A673 (cell line): ENCODE measurements at regions not wholly inside any gene's neighbourhood (a gene's known extent, or its start where the extent isn't known, plus 50 kb on each side); places are given as distances from the start of the nearest gene placed in this dataset.

Experiments used
- BruUV-seq: library from RNA; stranded (reverse); fragments of 400-500 nt; replicated peaks from 2 replicates; lab custom pipeline; 2021; lab: Mats Ljungman, UMichigan
- CTCF ChIA-PET: fragments of 300-600 bp; sonication (Branson Sonifier 250); formaldehyde crosslinking; loops from one replicate; lab custom pipeline; 2022; ENCODE audit warnings: antibody characterized with exemption; lab: Charles Lee
- POLR2A ChIA-PET: fragments of 300-600 bp; sonication (Branson Sonifier 250); formaldehyde crosslinking; loops from one replicate; lab custom pipeline; 2022; ENCODE audit warnings: antibody characterized with exemption; ENCODE audit not compliant: low non-redundant PET; lab: Charles Lee
- DNase-seq: peaks from one replicate; pipeline ENCODE4 v3.0.0-alpha.2; 2015; ENCODE audit warnings: low spot score
- H3K27ac ChIP-seq: fragments of 200-600 bp; sonication (generic); 2 replicates; pipeline ENCODE4 v1.5.1; 2016; ENCODE audit warnings: mixed run types, low read depth, mild to moderate bottlenecking, mixed read lengths, antibody characterized with exemption, low read length; ENCODE audit not compliant: poor library complexity, severe bottlenecking
- H3K27me3 ChIP-seq: fragments of 200-600 bp; sonication (generic); replicated peaks from 2 replicates; pipeline ENCODE4 v1.6.1; 2017; ENCODE audit warnings: mixed run types, low read depth, mild to moderate bottlenecking, mixed read lengths, antibody characterized with exemption, low read length; ENCODE audit not compliant: insufficient read depth, poor library complexity
- H3K36me3 ChIP-seq: fragments of 200-600 bp; sonication (generic); 2 replicates; pipeline ENCODE4 v1.6.1; 2016; ENCODE audit warnings: mixed run types, mild to moderate bottlenecking, mixed read lengths, antibody characterized with exemption, low read length; ENCODE audit not compliant: insufficient read depth, poor library complexity, severe bottlenecking
- H3K4me1 ChIP-seq: fragments of 200-600 bp; sonication (generic); 2 replicates; pipeline ENCODE4 v1.6.1; 2017; ENCODE audit warnings: mixed run types, mild to moderate bottlenecking, mixed read lengths, antibody characterized with exemption, low read length; ENCODE audit not compliant: insufficient read depth, poor library complexity, severe bottlenecking
- H3K4me3 ChIP-seq: fragments of 200-600 bp; sonication (generic); 2 replicates; pipeline ENCODE4 v1.5.1; 2016; ENCODE audit warnings: low read depth, mixed run types, mild to moderate bottlenecking, mixed read lengths, low read length; ENCODE audit not compliant: poor library complexity, severe bottlenecking
- H3K9me3 ChIP-seq: fragments of 200-600 bp; sonication (generic); 2 replicates; pipeline ENCODE4 v1.6.1; 2016; ENCODE audit warnings: mixed run types, low read depth, mild to moderate bottlenecking, mixed read lengths, antibody characterized with exemption, low read length; ENCODE audit not compliant: poor library complexity, severe bottlenecking
- CTCF ChIP-seq: fragments of 300-800, 200-600 bp; sonication (generic); conservative IDR thresholded peaks from 2 replicates; pipeline ENCODE4 v1.5.1; 2017; ENCODE audit warnings: low read depth, mild to moderate bottlenecking, antibody characterized with exemption, low read length, moderate library complexity, mixed read lengths
- EZH2 ChIP-seq: fragments of 200-600 bp; sonication (generic); IDR thresholded peaks from 2 replicates; pipeline ENCODE4 v1.6.1; 2017; ENCODE audit warnings: borderline replicate concordance, low read depth, mild to moderate bottlenecking, mixed read lengths, antibody characterized with exemption, low read length; ENCODE audit not compliant: poor library complexity, severe bottlenecking
- intact Hi-C: fragments of 100-400 bp; cut with micrococcal nuclease; formaldehyde crosslinking; loops from one replicate; pipeline ENCODE4 v1.10.0; 2022; ENCODE audit not compliant: unreplicated experiment

- intact Hi-C loops = loop anchor here (10.0 kb wide), 2 partner anchors 181 to 251 kb away; partner anchors contain the start of genes GALNT4 and POC1B
- Histone ChIP-seq H3K4me1 (peaks cover 21% of the 10 kb centered on the region), H3K36me3 (no peaks in the 10 kb centered on the region), H3K27me3 (no peaks in the 10 kb centered on the region), H3K4me3 (no peak overlapping the region), H3K27ac (no peak overlapping the region), H3K9me3 (no peaks in the 10 kb centered on the region)
- CTCF ChIA-PET = no interaction called here
- TF ChIP-seq CTCF (no peak), EZH2 (no peak)
- DNase-seq = no peak
- BruUV-seq = no TSS peak
- POLR2A ChIA-PET = no interaction called here
Measured at GRCh38 chr12:89273525-89273924, 78.8 kb downstream of the DUSP6 start.

- H3K4me3 ChIP-seq = no peak overlapping the region
- intact Hi-C loops = loop anchor here (10.0 kb wide), 2 partner anchors 184 to 254 kb away; partner anchors contain the start of genes GALNT4 and POC1B
- no peaks in the 10 kb centered on the region for H3K27me3 ChIP-seq
- TF ChIP-seq EZH2 = no peak
- no peak for TF ChIP-seq CTCF
- no peak for DNase-seq
- H3K4me1 ChIP-seq = peaks cover 9% of the 10 kb centered on the region
- no TSS peak for BruUV-seq
- no peak overlapping the region for H3K27ac ChIP-seq
- CTCF ChIA-PET = no interaction called here
- POLR2A ChIA-PET = no interaction called here
- H3K9me3 ChIP-seq = no peaks in the 10 kb centered on the region
- no peaks in the 10 kb centered on the region for H3K36me3 ChIP-seq
Measured at GRCh38 chr12:89270548-89270947, 81.8 kb downstream of the DUSP6 start.

- Histone ChIP-seq H3K27me3 (no peaks in the 10 kb centered on the region), H3K27ac (no peak overlapping the region), H3K9me3 (no peaks in the 10 kb centered on the region), H3K36me3 (no peaks in the 10 kb centered on the region), H3K4me1 (peaks cover 19% of the 10 kb centered on the region), H3K4me3 (no peak overlapping the region)
- POLR2A ChIA-PET = no interaction called here
- intact Hi-C loops = no loop called here
- CTCF ChIA-PET = no interaction called here
- BruUV-seq = no TSS peak
- TF ChIP-seq EZH2 = no peak
- no peak for TF ChIP-seq CTCF
- no peak for DNase-seq
Measured at GRCh38 chr12:89269174-89269573, 83.1 kb downstream of the DUSP6 start.
